ENCODE measurements at regions not wholly inside any gene's neighbourhood (a gene's known extent, or its start where the extent isn't known, plus 50 kb on each side); places are given as distances from the start of the nearest gene placed in this dataset.

- Histone ChIP-seq H3K79me2 (ENCODE audit: control insufficient read depth in 1 of 2, insufficient read depth in 2 of 2, low read length in 2 of 2) (no peaks in the 10 kb centered on the region), H3K79me1 (ENCODE audit: low read depth, low read length) (no peaks in the 10 kb centered on the region), H3K4me1 (replicated peaks in 1 of 4; ENCODE audit: control insufficient read depth in 3 of 4, insufficient read depth in 4 of 4, low read length in 3 of 4) (no peaks in the 10 kb centered on the region), H2BK120ac (replicated peaks; ENCODE audit: low read depth, low read length) (no peak overlapping the region), H3K36me3 (ENCODE audit: control insufficient read depth in 2 of 4, insufficient read depth in 4 of 4, low read length in 3 of 4) (no peaks in the 10 kb centered on the region), H3K9me3 (ENCODE audit: insufficient read depth in 2 of 2, low read depth in 1 of 2, low read length in 1 of 2) (no peaks in the 10 kb centered on the region), H2BK20ac (ENCODE audit: low read length) (no peak overlapping the region), H3K14ac (ENCODE audit: insufficient read length) (no peak overlapping the region), H2AFZ (ENCODE audit: low read length) (no peak overlapping the region), H3K56ac (replicated peaks; ENCODE audit: insufficient read length, low read depth, low read length) (no peak overlapping the region), H4K8ac (ENCODE audit: extremely low read depth, insufficient read depth, low read length) (no peak overlapping the region), H3K4ac (replicated peaks; ENCODE audit: insufficient read length, low read depth, low read length) (no peak overlapping the region), H4K20me1 (replicated peaks in 1 of 2; ENCODE audit: control insufficient read depth in 1 of 2, insufficient read depth in 2 of 2, low read length in 2 of 2) (no peaks in the 10 kb centered on the region), H3K4me2 (ENCODE audit: insufficient read depth in 1 of 2, low read depth in 2 of 2, low read length in 2 of 2) (no peak overlapping the region), H3K23me2 (ENCODE audit: low read depth, low read length) (no peaks in the 10 kb centered on the region), H2AK5ac (ENCODE audit: low read depth, low read length) (no peak overlapping the region), H3K27me3 (replicated peaks in 1 of 4; ENCODE audit: control insufficient read depth in 3 of 4, extremely low read depth in 1 of 4, insufficient read depth in 3 of 4, low read length in 3 of 4) (no peaks in the 10 kb centered on the region), H4K91ac (replicated peaks; ENCODE audit: insufficient read length, low read length) (no peak overlapping the region), H3K23ac (ENCODE audit: insufficient read length) (no peak overlapping the region), H2BK12ac (ENCODE audit: low read depth, low read length) (no peak overlapping the region), H3K27ac (ENCODE audit: low read depth, low read length) (no peak overlapping the region), H4K5ac (ENCODE audit: insufficient read length, low read depth, low read length) (no peak overlapping the region), H3K9ac (replicated peaks in 1 of 4; ENCODE audit: extremely low read depth in 1 of 4, low read depth in 3 of 4, low read length in 3 of 4) (no peak overlapping the region), H2BK5ac (ENCODE audit: low read depth, low read length) (no peak overlapping the region), H2BK15ac (ENCODE audit: low read length) (no peak overlapping the region), H3K18ac (ENCODE audit: extremely low read depth, low read length) (no peak overlapping the region), H3K4me3 (ENCODE audit: extremely low read depth in 1 of 4, insufficient read depth in 2 of 4, low read depth in 3 of 4, low read length in 4 of 4) (no peak overlapping the region)
- 85% methylated on average over 6 of the region's 6 CpGs; no CpG with 5 or more reads in 1 of the 2 experiments for WGBS, 2 experiments (ENCODE audit: extremely low coverage in 1 of 2, insufficient coverage in 1 of 2, insufficient read length in 1 of 2, insufficient replicate concordance in 2 of 2, low coverage in 1 of 2, low lambda C conversion rate in 2 of 2, missing lambda C conversion rate in 1 of 2)
- ChIA-PET CTCF (ENCODE audit: partially characterized antibody) (interaction anchor here (0.6 to 4.0 kb wide), 17 partner anchors 8 to 662 kb away, joined by 3 to 38 read pairs (median 4); no protein-coding TSS in a partner anchor), POLR2A (ENCODE audit: partially characterized antibody) (interaction anchor here (0.5 to 1.2 kb wide), 3 partner anchors 123 to 193 kb away, joined by 3 to 6 read pairs (median 3); no protein-coding TSS in a partner anchor)
- DNase-seq (ENCODE audit: low read depth in 1 of 2, low spot score in 2 of 2) = no peak
- no peak for FAIRE-seq
- no peak for TF ChIP-seq TAF1 (IDR thresholded peaks at IDR 0.05; ENCODE audit: low read depth, low read length)
Observed at GRCh38 chr13:44244288-44244687, 129.3 kb upstream of the SERP2 start.
